SK-N-SH treated with all-trans-retinoic acid at 6 μM for 48 hours (cell line): ENCODE measurements at regions not wholly inside any gene's neighbourhood (a gene's known extent, or its start where the extent isn't known, plus 50 kb on each side); places are given as distances from the start of the nearest gene placed in this dataset.

ENCODE experiments used
- ATAC-seq: fragments of 200-7000 bp; cut with Tn5 transposase; 3 replicates; pipeline ENCODE4 v1.9.1; 2020; ENCODE audit warnings: mild to moderate bottlenecking, moderate library complexity
- ARNTL ChIP-seq: fragments of 450-650 bp; formaldehyde crosslinking; IDR thresholded peaks from 2 replicates; pipeline ENCODE4 v1.5.0; 2020; ENCODE audit warnings: low read depth, mild to moderate bottlenecking, moderate library complexity, borderline replicate concordance
- BACH2 ChIP-seq: fragments of 250-450 bp; sonication (Bioruptor Pico); IDR thresholded peaks from 2 replicates; pipeline ENCODE4 v1.9.0; 2021; ENCODE audit warnings: mild to moderate bottlenecking, borderline replicate concordance
- CREB5 ChIP-seq: fragments of 250-450 bp; sonication (Bioruptor Pico); IDR thresholded peaks from 2 replicates; pipeline ENCODE4 v1.5.1; 2020; ENCODE audit warnings: low read depth, mild to moderate bottlenecking, moderate library complexity
- CSDC2 ChIP-seq: fragments of 250-450 bp; sonication (Bioruptor Pico); IDR thresholded peaks from 2 replicates; pipeline ENCODE4 v1.5.0; 2020; ENCODE audit warnings: mild to moderate bottlenecking, moderate library complexity
- CSRNP3 ChIP-seq: fragments of 250-450 bp; sonication (Bioruptor Pico); IDR thresholded peaks from 2 replicates; pipeline ENCODE4 v1.5.1; 2021; ENCODE audit warnings: mild to moderate bottlenecking, moderate library complexity
- ESRRG ChIP-seq: fragments of 250-450 bp; sonication (Bioruptor Pico); IDR thresholded peaks from 2 replicates; pipeline ENCODE4 v1.6.1; 2021; ENCODE audit warnings: mild to moderate bottlenecking
- GLIS3 ChIP-seq: fragments of 250-450 bp; sonication (Bioruptor Pico); IDR thresholded peaks from 2 replicates; pipeline ENCODE4 v1.5.0; 2020; ENCODE audit warnings: mild to moderate bottlenecking, moderate library complexity
- ISL1 ChIP-seq: fragments of 250-450 bp; sonication (Bioruptor Pico); IDR thresholded peaks from 2 replicates; pipeline ENCODE4 v2.1.2; 2022; ENCODE audit warnings: mild to moderate bottlenecking, moderate library complexity
- OSR1 ChIP-seq: fragments of 250-450 bp; sonication (Bioruptor Pico); IDR thresholded peaks from 2 replicates; pipeline ENCODE4 v1.8.0; 2022; ENCODE audit warnings: moderate library complexity, mild to moderate bottlenecking, inconsistent platforms
- PATZ1 ChIP-seq: fragments of 250-450 bp; sonication (Bioruptor Pico); IDR thresholded peaks from 2 replicates; pipeline ENCODE4 v1.8.0; 2020; ENCODE audit warnings: mild to moderate bottlenecking, moderate library complexity, borderline replicate concordance
- POU6F1 ChIP-seq: fragments of 250-450 bp; sonication (Bioruptor Pico); IDR thresholded peaks from 2 replicates; pipeline ENCODE4 v1.8.0; 2021; ENCODE audit warnings: low read depth, mild to moderate bottlenecking, moderate library complexity, borderline replicate concordance
- PPARA ChIP-seq: fragments of 250-450 bp; sonication (Bioruptor Pico); IDR thresholded peaks from 2 replicates; pipeline ENCODE4 v1.5.0; 2020; ENCODE audit warnings: mild to moderate bottlenecking, borderline replicate concordance
- RARB ChIP-seq: fragments of 250-450 bp; sonication (Bioruptor Pico); IDR thresholded peaks from 2 replicates; pipeline ENCODE4 v1.8.0; 2021; ENCODE audit warnings: mild to moderate bottlenecking, moderate library complexity
- SNAI2 ChIP-seq: fragments of 250-450 bp; sonication (Bioruptor Pico); IDR thresholded peaks from 2 replicates; pipeline ENCODE4 v1.5.0; 2020; ENCODE audit warnings: mild to moderate bottlenecking, moderate library complexity
- TCF4 ChIP-seq: fragments of 250-450 bp; sonication (Bioruptor Pico); IDR thresholded peaks from 2 replicates; pipeline ENCODE4 v1.8.0; 2021; ENCODE audit warnings: mild to moderate bottlenecking, moderate library complexity, borderline replicate concordance
- TOX ChIP-seq: fragments of 250-450 bp; sonication (Bioruptor Pico); IDR thresholded peaks from 2 replicates; pipeline ENCODE4 v1.8.0; 2021; ENCODE audit warnings: mild to moderate bottlenecking, moderate library complexity, borderline replicate concordance
- TSHZ2 ChIP-seq: fragments of 250-450 bp; sonication (Bioruptor Pico); IDR thresholded peaks from 2 replicates; pipeline ENCODE4 v1.5.0; 2020; ENCODE audit warnings: mild to moderate bottlenecking, moderate library complexity
- ZC3H10 ChIP-seq: fragments of 250-450 bp; sonication (Bioruptor Pico); IDR thresholded peaks from 2 replicates; pipeline ENCODE4 v1.5.1; 2021; ENCODE audit warnings: mild to moderate bottlenecking, moderate library complexity
- ZFP3 ChIP-seq: fragments of 250-450 bp; sonication (Bioruptor Pico); IDR thresholded peaks from 2 replicates; pipeline ENCODE4 v1.5.0; 2020; ENCODE audit warnings: mild to moderate bottlenecking, moderate library complexity
- ZFP30 ChIP-seq: fragments of 450-650 bp; formaldehyde crosslinking; IDR thresholded peaks from 2 replicates; pipeline ENCODE4 v1.5.0; 2022; ENCODE audit warnings: mild to moderate bottlenecking, moderate library complexity
- ZNF565 ChIP-seq: fragments of 450-650 bp; formaldehyde crosslinking; conservative IDR thresholded peaks from 2 replicates; pipeline ENCODE4 v1.5.0; 2020; ENCODE audit warnings: low read depth, mild to moderate bottlenecking, moderate library complexity
- ZNF8 ChIP-seq: fragments of 450-650 bp; formaldehyde crosslinking; IDR thresholded peaks from 2 replicates; pipeline ENCODE4 v1.5.0; 2020; ENCODE audit warnings: mild to moderate bottlenecking, moderate library complexity

- TF ChIP-seq ESRRG (no peak), ZNF8 (CRISPR knock-in tag) (no peak), CSDC2 (CRISPR knock-in tag) (no peak), BACH2 (CRISPR knock-in tag) (no peak), RARB (no peak), TOX (CRISPR knock-in tag) (no peak), ZFP3 (CRISPR knock-in tag) (no peak), ARNTL (CRISPR knock-in tag) (no peak), ISL1 (no peak), TSHZ2 (CRISPR knock-in tag) (no peak), CREB5 (CRISPR knock-in tag) (no peak), ZC3H10 (no peak), PPARA (no peak), OSR1 (CRISPR knock-in tag) (no peak), GLIS3 (CRISPR knock-in tag) (no peak), SNAI2 (CRISPR knock-in tag) (no peak), ZFP30 (no peak), TCF4 (CRISPR knock-in tag) (no peak), POU6F1 (CRISPR knock-in tag) (no peak)
- no peak for ATAC-seq
Observed at GRCh38 chr4:188650516-188650915, 511.3 kb downstream of the TRIML1 start.

- no peak for ATAC-seq
- TF ChIP-seq PATZ1 (CRISPR knock-in tag) (no peak), TOX (CRISPR knock-in tag) (no peak), CSDC2 (CRISPR knock-in tag) (no peak), OSR1 (CRISPR knock-in tag) (no peak), ZFP3 (CRISPR knock-in tag) (no peak), POU6F1 (CRISPR knock-in tag) (no peak), ISL1 (no peak), GLIS3 (CRISPR knock-in tag) (no peak)
Observed at GRCh38 chr4:188657365-188657764, 518.1 kb downstream of the TRIML1 start.

- ATAC-seq, result no peak
- TF ChIP-seq CSRNP3, result no peak
- TF ChIP-seq PPARA, result no peak
- TF ChIP-seq GLIS3 (CRISPR knock-in tag), result no peak
- no peak for TF ChIP-seq ZC3H10
- no peak for TF ChIP-seq ESRRG
- no peak for TF ChIP-seq OSR1 (CRISPR knock-in tag)
- no peak for TF ChIP-seq SNAI2 (CRISPR knock-in tag)
- TF ChIP-seq CREB5 (CRISPR knock-in tag), result no peak
- no peak for TF ChIP-seq BACH2 (CRISPR knock-in tag)
- TF ChIP-seq ZNF8 (CRISPR knock-in tag), result no peak
- no peak for TF ChIP-seq POU6F1 (CRISPR knock-in tag)
- no peak for TF ChIP-seq ZNF565 (CRISPR knock-in tag)
- TF ChIP-seq CSDC2 (CRISPR knock-in tag), result no peak
Observed at GRCh38 chr4:188658958-188659522, 519.8 kb downstream of the TRIML1 start.
